AG04449 (cell line): ENCODE measurements at regions not wholly inside any gene's neighbourhood (a gene's known extent, or its start where the extent isn't known, plus 50 kb on each side); places are given as distances from the start of the nearest gene placed in this dataset.
"Not testable (repeated sequence)": the region's sequence is repeated elsewhere in the genome, so short reads cannot be mapped to it uniquely, and the experiment has no call there.

Source experiments
- CTCF ChIA-PET: fragments of 350-600 bp; formaldehyde crosslinking; extraction: SDS; loops from one replicate; lab custom pipeline; 2021; ENCODE audit warnings: antibody characterized with exemption; lab: Yijun Ruan, JAX
- POLR2A ChIA-PET: fragments of 400-600, 350-600 bp; formaldehyde crosslinking; extraction: SDS; loops from one replicate; lab custom pipeline; 2020; ENCODE audit warnings: antibody characterized with exemption, inconsistent platforms; lab: Yijun Ruan, JAX
- DNase-seq: peaks from one replicate; pipeline ENCODE4 v3.0.0-alpha.2; 2010; ENCODE audit warnings: low read depth, low spot score
- H3K4me3 ChIP-seq: 2 replicates; pipeline ENCODE4 v1.5.1; 2011; ENCODE audit warnings: low read depth, mild to moderate bottlenecking, control low read depth, low read length
- CTCF ChIP-seq: IDR thresholded peaks from one replicate; pipeline ENCODE4 v1.5.1; 2011; ENCODE audit warnings: mild to moderate bottlenecking, moderate library complexity, low read length, control low read depth, inconsistent platforms; ENCODE audit not compliant: insufficient read depth; ENCODE audit errors: missing control alignments

- no peak overlapping the region for H3K4me3 ChIP-seq
- no peak for DNase-seq
- ChIA-PET POLR2A (interaction anchor here (0.7 kb wide), 1 partner anchor 10 kb away, joined by 4 read pairs; no protein-coding TSS in a partner anchor), CTCF (interaction anchor here (1.2 kb wide), 1 partner anchor 9 kb away, joined by 4 read pairs; no protein-coding TSS in a partner anchor)
- TF ChIP-seq CTCF, result no peak
These were observed 68.0 kb upstream of the ATXN3L start for GRCh38 chrX:13387666-13388494.

GRCh38 chrX:13386636-13387035, 66.8 kb upstream of the ATXN3L start:
- POLR2A ChIA-PET, result no interaction called here
- TF ChIP-seq CTCF, result no peak
- DNase-seq, result no peak
- H3K4me3 ChIP-seq, result no peak overlapping the region
- CTCF ChIA-PET, result no interaction called here

- TF ChIP-seq CTCF, result no peak
- DNase-seq, result no peak
- CTCF ChIA-PET, result no interaction called here
- POLR2A ChIA-PET, result no interaction called here
- H3K4me3 ChIP-seq, result no peak overlapping the region
These were observed 66.2 kb upstream of the ATXN3L start for GRCh38 chrX:13386092-13386491.

GRCh38 chrX:13383907-13384306, 64.1 kb upstream of the ATXN3L start:
- no peak for DNase-seq
- ChIA-PET POLR2A (no interaction called here), CTCF (no interaction called here)
- TF ChIP-seq CTCF, result no peak
- no peak overlapping the region for H3K4me3 ChIP-seq

- TF ChIP-seq CTCF, result no peak
- CTCF ChIA-PET, result no interaction called here
- no peak overlapping the region for H3K4me3 ChIP-seq
- DNase-seq, result no peak
- POLR2A ChIA-PET, result interaction anchor here (0.9 kb wide), 1 partner anchor 95 kb away, joined by 3 read pairs; no protein-coding TSS in a partner anchor
These were observed 61.7 kb upstream of the ATXN3L start for GRCh38 chrX:13381514-13381913.

- H3K4me3 ChIP-seq, result no peak overlapping the region
- no peak for TF ChIP-seq CTCF
- ChIA-PET CTCF (no interaction called here), POLR2A (interaction anchor here (1.0 kb wide), 1 partner anchor 404 kb away, joined by 6 read pairs; the partner anchor contains the start of gene TMSB4X)
- DNase-seq, result no peak
These were observed 60.4 kb upstream of the ATXN3L start for GRCh38 chrX:13380211-13380610.

GRCh38 chrX:13378562-13379518, 59.0 kb upstream of the ATXN3L start:
- DNase-seq, CTCF ChIA-PET, H3K4me3 ChIP-seq: not testable (repeated sequence)
- POLR2A ChIA-PET, result interaction anchor here (2.8 kb wide), 1 partner anchor 401 kb away, joined by 17 read pairs; no protein-coding TSS in a partner anchor
